SHP77 (cell line): ENCODE measurements at regions not wholly inside any gene's neighbourhood (a gene's known extent, or its start where the extent isn't known, plus 50 kb on each side); places are given as distances from the start of the nearest gene placed in this dataset.
"Not testable (repeated sequence)": the region's sequence is repeated elsewhere in the genome, so short reads cannot be mapped to it uniquely, and the experiment has no call there.

Experiments used
- DNase-seq, 2 experiments: peaks; one replicate each; lab custom pipeline; 2025; lab: John Stamatoyannopoulos, UW

DNA sequence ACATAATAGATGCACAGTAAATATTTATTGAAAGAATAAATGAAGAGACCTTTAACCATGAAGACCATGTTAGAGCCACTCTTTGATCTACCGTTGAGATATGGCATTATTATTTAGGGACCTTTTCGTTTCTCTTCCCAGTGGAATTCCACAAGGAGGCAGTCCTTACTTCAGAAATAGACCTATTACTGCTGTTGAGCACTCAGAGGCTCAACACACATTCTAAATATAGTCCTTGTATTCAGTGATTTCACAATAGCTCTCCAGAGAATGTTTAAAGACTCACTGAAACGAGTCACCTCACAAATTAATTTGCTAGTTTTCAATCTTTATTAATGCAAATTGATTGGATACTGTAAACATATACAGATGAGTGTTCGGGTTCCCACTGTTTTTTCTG lies 603.8 kb downstream of the CDH8 start:
- DNase-seq = peak in 1 of 2 experiments; percentile 19

DNA sequence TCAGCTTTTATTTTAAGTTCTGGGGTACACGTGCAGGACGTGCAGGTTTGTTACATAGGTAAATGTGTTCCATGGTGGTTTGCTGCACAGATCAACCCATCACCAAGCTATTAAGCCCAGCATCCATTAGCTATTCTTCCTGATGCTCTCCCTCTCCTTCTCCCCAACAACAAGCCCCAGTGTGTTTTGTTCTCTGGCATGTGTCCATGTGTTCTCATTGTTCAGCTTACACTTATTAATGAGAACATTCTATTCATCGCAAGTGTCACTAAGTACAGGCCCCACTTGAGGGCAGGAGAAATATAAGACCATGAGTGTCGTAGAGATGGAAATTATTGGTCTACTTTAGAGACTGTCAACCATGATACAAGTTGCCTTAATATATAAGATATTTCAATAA lies 615.1 kb downstream of the CDH8 start:
- DNase-seq = no peak

DNA sequence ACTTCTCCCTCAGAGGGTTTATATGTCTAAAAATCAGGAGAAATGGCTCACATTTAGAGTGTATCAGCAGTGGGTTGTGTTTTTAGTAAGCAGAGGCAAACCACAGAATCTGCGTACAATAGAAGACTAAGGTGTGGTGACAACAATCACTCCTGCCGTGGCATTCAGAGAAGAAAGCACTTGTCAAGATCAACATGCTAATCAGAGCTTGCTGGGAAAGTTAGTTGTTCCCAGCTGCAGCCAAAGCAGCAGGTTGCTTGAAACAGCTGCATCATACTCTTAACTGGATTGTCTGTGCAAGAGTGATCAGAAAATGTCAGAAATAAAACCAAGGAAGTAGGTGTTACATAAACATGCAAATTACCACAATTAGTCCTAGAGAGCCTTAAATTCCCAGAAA lies 616.4 kb downstream of the CDH8 start:
- no peak for DNase-seq

DNA sequence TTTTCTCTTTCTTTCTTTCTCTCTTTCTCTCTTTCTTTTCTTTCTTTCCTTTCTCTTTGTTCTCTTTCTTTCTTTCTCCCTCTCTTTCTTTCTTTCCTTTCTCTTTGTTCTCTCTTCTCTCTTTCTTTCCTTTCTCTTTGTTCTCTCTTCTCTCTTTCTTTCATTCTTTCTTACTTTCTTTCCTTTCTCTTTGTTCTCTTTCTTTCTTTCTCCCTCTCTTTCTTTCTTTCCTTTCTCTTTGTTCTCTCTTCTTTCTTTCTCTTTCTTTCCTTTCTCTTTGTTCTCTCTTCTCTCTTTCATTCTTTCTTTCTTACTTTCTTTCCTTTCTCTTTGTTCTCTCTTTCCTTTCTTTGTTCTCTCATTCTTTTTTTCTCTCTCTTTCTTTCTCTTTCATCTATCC lies 617.4 kb downstream of the CDH8 start:
- not testable (repeated sequence) for DNase-seq

DNA sequence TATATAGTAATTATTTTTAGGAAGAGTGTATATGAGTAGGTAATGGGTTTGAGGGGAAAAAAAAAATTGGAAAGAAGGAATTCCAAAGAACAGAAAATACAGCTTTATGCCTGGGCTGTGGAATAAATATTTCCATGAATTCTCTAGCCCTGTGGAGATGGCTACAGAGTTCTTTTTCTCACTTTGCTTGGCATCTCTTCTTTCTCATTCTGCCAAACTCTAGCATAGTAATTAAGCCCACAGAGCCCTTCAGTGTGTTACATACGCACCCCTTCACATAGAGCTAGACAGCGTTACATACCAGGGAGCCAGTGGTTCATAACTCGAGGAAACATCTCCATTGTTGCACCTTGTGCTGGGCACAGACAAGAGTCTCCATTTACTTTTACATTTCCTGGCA lies 621.1 kb downstream of the CDH8 start:
- DNase-seq = no peak

DNA sequence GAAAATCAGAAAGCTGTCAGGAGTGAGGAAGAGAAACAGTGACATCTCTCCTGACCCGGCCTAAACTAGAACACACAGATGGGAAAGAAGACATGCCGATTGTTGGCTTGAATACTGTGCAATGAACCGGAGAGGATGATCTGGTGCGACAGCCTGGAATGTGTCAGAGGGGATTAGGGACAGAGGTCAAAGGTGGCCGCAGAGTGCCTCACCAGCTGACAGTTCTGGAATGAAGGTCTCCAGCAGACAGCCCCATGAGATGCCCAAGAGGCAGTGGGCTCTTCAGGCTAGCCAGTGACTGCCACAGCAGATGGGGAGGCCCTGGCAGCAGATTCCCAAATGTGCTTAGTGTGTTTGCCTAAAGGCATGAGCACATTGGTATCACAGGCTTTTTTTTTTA lies 623.2 kb downstream of the CDH8 start:
- DNase-seq = no peak

DNA sequence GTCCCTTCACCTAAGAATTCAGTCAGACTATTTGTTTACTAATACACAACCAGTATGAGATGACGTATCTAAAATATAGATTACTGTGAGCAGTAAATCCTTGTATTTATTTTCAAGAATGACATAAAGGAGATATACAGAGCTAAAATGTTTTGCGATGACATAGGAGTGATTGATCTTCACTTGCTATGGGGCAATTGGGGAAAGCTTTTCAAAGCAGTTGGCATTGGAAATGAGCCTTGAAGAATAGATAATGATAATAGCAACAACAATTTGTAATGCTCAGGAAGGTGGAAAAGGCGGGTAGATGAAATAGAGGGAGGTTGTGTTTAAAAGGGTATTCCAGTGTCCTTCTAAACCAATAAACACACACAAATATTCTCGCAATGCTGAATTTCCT lies 623.7 kb downstream of the CDH8 start:
- no peak for DNase-seq

DNA sequence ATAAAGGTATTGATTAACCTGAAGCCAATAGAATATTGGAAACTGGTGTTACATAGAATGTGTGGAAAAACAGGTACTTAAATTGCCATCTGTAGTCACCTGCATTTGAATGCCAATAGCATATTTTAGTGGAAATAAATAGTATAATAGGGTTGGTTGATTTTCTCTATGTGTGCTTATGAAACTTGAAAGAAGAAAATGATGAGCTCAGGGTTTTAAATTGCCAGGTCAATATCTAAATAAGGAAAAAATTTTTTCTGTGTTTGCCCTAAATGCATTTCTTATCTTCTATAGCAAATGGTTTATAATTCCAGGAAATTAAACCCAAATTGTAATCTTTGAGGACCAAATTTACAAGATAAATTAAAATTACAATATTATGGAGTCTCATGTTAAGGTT lies 626.6 kb downstream of the CDH8 start:
- no peak for DNase-seq

DNA sequence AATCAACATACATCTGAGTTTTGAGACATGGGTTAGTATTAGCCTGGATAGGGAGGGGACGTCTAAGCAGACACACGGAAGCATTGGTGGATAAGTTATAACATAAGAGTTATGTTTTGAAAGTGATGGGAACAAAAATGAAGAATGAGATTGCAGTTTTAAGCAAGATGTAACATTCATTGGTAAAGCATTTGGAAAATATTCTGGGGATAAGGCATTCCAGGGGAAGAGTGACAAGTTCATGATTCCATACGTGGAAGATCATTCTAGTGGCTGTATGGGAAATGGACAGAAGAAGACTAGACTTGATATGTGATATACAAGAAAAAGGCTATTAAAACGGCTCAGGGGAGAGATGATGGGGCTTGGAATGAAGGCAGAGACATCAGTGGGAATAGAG lies 632.9 kb downstream of the CDH8 start:
- DNase-seq = no peak

DNA sequence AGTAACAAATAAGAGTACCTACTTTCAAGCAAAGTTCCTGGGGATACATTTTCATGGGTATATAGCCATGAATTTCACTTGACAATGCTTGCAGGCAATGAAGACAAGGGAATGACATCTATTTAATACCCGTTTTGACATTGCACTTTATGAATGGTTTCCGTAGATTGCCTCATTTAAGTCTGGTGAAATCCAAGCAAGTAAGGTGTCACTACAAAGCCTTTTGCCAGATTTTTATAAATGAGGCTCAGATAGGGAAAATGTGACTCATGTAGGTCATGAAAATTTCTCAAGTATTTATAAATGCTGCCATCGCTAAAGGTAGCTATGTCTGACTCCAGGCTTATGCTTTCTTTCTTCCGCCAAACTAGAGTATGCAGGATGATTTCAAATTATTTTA lies 644.3 kb downstream of the CDH8 start:
- DNase-seq = no peak

DNA sequence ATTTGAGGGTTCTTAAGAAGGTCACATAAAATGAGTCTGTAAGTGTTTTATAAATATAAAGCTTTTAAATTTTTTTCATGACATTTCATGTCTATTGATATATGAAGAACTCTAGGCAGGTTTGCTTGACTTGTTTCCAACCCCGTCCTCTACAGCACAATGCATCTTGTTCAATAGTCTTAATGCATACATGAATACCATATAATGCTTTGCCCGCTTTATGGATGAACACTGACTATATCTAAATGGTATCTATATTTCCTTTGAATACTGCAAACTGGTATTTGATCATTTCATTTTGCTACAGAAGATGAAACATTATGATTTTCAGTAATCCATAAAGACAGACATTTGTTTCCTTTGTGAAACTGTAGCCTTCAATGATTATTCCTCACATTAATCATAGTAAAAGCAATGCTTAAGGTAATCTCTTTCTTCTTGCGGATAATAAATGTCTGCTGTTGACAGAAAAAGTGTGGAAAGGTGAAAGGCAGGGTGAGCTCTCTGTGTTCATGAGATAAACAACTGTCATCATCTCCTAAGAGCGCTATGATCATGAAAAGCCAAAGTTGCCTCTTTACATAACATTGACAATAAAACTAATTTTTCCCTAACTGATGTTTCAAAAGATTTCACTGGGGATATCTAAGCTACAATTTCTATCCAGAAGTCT lies 645.1 kb downstream of the CDH8 start:
- no peak for DNase-seq

DNA sequence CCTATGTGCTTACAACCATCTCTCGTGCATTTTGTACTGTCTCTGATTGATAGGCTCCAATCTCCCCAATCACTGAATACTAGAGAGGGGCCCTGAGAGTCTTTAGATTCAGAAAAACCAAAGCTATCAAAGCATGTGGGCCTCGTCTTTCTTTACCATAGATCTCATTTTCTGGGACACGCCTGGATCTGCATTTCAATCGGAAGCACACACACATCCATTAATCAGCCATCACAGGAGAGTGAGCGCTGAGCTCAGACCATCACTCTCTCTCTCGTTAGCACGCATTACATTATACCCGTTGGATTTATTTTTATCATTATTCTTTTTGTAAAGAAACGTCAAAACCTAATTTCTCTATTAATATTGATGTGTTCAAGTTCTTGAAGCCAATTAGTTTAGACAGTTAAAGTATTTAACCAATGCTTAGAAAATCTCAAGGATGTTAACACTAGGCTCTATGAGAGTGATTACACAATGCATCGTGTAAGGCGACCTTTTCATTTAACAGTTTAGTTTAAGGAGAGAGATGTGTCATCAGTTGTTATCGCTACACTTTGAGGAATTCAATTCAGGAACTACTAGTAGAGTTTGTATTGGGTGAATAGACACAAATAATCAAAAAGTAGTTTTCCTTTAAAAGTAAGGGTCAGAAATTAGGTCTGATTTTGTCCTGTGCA lies 650.7 kb downstream of the CDH8 start:
- DNase-seq = no peak

DNA sequence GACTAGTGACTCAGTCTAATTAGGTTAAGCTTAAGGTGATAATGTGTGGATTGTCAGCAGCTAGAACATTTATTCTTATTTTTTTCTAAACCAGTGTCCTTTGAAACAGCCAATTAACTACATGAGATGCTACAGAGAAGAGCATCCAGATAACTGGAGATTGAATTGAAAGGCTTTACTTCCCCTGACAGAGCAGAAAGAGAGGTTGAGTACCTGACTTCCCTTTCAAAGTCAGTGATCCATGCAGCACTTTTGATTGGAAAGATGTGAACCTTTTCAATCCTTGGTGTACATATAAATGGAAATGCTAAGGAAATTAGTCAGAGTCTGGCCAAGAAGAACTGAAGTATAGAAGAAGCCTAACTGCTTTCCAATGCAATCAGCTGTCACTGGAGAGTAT lies 653.8 kb downstream of the CDH8 start:
- DNase-seq = no peak

DNA sequence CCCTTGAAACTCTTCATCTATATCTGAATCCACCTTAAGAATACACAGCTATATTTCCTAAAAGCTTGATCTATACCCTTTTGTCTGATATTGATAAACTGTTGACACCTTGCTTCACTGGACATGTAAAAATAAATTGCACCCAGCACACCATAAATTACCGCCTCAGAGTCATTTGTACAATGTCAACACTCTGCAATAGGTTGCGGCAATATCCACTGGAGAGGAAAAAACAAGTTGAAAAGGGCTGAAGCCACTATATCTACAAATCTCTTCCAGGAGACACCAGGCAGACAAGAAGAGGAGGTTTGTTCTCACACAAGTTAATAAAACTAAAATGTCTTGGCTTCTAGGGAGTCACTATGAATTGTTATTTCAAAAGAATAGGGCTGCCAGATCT lies 656.9 kb downstream of the CDH8 start:
- DNase-seq = no peak

DNA sequence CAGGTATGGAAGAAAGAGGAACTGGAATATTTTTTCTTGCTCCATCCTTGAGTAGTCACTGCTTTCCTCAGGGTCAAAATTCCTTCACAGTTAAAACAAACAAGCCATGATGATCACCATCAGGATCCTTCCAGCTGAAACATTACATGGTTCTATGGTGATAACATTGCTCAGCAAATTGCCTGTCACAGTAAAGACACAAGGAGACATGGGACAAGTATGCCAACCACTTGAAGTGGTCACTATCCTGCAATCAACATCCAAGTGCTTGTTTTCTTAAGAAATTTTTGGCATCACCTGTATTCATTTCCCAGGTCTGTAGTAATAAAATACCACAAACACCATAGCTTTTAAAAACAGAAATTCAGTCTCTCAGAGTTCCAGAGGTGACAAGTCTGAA lies 662.2 kb downstream of the CDH8 start:
- no peak for DNase-seq

DNA sequence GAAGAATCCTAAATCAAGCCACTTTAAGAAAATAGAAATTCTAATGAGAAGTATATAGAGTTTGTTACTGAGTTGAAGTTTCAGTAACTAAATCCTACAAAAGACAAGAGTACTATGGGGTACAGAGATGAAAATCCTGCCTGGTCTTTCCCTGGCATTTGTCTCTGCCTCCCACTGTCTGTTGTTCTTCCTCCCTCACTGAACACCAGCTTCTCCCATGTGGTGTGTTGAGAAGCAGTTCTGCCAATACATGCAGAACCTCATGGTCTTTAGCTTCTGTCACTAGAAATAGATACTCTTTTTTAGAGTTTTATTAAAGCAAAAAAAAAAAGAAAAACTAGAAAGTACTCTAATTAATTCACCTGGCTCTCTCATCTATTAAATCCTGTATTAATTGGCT lies 664.4 kb downstream of the CDH8 start:
- DNase-seq = no peak

DNA sequence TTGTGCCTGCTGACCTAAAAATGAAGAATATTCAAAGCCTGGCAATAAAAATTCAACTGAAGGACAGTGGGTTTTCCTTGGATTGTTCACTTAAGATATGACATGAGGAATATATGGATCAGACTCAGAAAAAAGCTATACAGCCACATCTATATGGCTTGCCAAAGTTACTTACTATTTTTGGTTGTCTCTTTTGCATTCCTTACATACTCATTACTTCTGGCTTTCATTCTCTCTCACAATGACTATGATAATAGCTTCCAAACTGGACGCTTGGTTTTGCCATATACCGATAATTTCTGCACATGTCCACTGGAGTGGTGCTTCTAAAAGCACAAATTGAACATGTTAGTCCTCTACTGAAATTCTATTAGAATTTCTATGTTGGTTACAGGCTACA lies 664.9 kb downstream of the CDH8 start:
- no peak for DNase-seq

DNA sequence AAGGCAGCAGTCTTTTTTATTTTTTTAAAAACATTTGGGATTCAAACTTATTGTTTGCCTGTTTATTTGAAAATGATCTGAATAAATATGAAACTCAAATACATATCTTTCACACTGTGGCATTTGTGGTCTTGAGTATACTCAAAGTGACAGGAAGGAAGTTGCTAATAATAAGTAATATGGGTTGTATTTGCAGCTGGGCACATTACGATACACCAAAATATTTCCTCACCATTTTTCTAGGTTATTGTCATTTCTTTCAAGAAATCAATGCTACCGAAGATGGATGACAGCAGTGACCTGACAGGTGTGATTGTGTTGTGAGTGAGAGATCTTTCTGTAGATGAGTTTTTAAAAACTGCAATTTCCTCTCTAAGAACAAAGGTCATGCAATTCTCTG lies 665.7 kb downstream of the CDH8 start:
- no peak for DNase-seq

DNA sequence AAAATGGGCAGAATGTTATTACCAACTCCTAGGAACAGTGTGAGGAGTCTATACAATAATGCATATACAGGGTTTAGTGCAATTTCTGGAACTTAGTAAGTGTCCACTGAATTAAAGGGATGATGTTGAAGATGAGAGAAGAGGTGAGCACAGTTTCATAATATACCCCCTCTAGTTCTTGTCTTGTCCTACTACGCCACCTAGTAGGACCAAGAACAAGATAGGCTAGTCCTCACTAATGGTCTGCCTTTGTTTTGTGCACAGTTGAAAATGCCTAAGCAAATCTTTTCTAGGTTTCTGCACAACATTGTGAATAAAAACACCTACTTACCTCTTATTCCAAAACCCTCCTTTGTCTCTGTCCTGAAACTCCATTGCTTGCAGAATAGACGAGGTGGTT lies 670.2 kb downstream of the CDH8 start:
- DNase-seq = no peak

DNA sequence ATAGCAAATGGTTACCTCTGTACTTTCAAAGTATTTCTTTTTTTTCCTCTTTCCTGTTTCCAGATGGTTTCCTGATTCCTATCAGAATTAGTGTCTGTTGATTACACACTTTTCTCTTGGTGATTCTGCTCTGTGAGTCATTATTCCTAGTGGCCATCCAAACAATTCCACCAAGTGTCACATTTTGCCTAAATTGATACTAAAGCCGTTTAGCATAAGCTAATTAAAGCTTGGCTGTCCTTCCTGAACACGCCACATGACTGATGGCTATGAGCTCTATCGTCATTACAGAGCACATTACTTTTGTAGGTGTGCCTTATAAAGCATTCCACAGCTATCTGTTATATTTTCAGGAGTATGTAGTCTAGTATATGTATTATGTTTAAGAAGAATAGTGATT lies 671.2 kb downstream of the CDH8 start:
- no peak for DNase-seq

DNA sequence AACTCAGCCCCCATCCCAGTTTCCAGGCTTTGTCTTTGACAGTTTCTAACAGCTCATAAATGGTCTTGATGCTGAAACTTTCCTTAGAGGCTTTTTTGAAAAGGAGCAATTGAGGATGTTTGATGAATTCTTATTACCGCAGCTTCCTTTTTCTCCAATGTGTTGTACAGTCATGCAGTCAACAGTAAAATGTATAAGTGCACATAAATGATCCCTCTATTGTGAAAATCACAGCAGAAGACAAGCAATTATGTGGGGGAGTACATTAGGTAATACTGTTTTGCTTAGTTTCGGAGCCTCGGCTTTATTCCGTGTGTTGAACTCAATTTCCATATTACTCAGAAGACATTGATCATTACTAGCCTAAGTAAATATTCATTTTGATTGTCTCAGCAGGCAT lies 673.7 kb downstream of the CDH8 start:
- no peak for DNase-seq

DNA sequence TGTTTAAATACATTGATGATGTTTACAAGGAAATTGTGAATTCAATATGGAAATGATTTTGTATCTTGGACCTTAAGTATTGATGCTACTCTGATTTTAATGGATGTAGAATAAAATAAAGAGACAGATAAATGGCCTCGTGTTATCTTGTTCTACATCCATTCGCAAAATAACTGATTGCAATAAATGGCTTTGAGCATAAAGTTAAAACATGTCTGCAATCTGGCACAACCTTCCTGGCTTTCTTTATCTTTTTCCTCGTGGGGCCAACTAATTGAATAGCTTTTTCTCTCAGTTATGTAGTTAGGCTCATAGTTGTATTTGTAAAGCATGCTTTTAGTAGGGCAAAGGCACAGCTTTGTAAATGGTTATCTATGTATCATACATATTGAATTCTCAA lies 691.4 kb downstream of the CDH8 start:
- DNase-seq = no peak

DNA sequence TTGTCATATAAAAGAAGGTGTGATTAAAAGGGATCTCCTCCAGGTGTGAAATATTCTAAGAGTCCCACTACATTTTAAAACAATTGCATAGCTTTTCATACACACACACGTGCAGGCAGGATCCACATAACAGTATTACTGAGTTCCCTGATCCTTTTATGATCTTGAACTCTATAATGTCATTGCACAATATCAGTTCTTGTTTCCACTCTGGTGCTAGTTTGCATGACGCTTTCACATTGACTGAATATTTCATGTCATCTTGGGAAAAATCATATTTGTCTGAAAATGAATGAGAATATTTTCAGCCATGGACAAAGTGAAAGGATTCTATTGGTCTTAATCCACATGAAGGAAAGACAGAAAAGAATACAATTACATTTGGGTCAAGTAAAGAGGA lies 703.8 kb downstream of the CDH8 start:
- no peak for DNase-seq

DNA sequence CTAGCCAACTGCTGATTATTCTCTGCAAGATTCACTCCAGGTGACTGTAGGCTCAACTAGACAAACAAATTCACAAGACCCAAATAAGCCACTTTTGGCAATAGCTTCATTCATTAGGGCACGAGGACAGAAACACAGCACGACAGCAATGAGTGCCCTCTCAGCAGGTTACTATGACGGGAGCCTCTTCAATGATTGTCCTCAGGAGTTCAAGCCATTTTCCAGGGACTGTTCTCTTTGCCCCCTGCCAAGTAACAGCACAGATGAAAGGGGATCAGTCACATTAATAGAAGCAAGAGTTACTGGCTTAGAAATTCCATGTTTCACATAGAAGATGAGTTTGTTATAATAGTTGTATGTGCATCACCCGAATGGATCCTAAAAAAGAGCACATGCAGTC lies 712.2 kb downstream of the CDH8 start:
- DNase-seq = no peak
